ENCODE measurements at regions not wholly inside any gene's neighbourhood (a gene's known extent, or its start where the extent isn't known, plus 50 kb on each side); places are given as distances from the start of the nearest gene placed in this dataset.

DNA sequence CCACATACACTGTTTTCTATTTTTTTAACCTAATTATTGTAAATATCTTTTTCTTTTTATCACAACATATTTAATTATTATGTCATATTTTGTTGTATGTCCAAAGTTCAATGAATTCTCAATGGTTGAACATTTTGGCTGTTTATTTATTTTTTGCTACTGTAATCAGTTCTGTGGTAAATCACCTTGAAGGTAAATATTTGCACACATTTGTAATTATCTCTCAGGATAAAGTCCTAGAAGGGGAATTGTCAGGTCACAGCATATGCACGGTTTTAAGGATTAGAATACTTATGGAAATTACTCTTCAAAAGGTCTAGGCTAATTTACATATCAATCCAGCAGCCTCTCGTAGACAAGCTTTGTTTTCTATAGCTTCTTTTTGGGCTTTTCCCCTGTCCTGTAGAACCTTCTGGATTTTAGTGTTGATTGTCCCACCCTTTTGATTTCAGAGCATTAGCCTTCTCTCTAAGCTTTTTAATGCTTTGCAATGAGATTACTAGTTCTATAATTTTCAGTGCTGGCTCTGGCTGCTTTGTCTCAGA lies 362.6 kb downstream of the KCNRG start:
- POLR2A ChIA-PET, result no interaction called here
- ATAC-seq (ENCODE audit: low read depth) (no peak), DNase-seq (no peak)
- Mint-ChIP-seq H3K9me3 (peaks cover 18% of the 10 kb centered on the region), H3K4me3 (no peak overlapping the region), H3K27me3 (peaks cover 30% of the 10 kb centered on the region), H3K4me1 (peaks cover 6% of the 10 kb centered on the region), H3K36me3 (peaks cover 7% of the 10 kb centered on the region), H3K27ac (no peak overlapping the region)

GRCh38 chr13:50378509-50379044 lies 363.3 kb downstream of the KCNRG start:
- Mint-ChIP-seq H3K27me3 (peaks cover 31% of the 10 kb centered on the region), H3K4me3 (no peak overlapping the region), H3K36me3 (peaks cover 7% of the 10 kb centered on the region), H3K27ac (no peak overlapping the region), H3K4me1 (peaks cover 6% of the 10 kb centered on the region), H3K9me3 (peaks cover 18% of the 10 kb centered on the region)
- no peak for ATAC-seq (ENCODE audit: low read depth)
- no peak for DNase-seq
- POLR2A ChIA-PET, result no interaction called here

- Mint-ChIP-seq H3K4me3 (no peak overlapping the region), H3K9me3 (peaks cover 18% of the 10 kb centered on the region), H3K4me1 (peaks cover 8% of the 10 kb centered on the region), H3K27ac (no peak overlapping the region), H3K36me3 (peaks cover 7% of the 10 kb centered on the region), H3K27me3 (peaks cover 26% of the 10 kb centered on the region)
- POLR2A ChIA-PET, result no interaction called here
- no peak for ATAC-seq (ENCODE audit: low read depth)
- DNase-seq, result no peak
Measured at GRCh38 chr13:50379584-50379983, 364.3 kb downstream of the KCNRG start.

- ATAC-seq (ENCODE audit: low read depth), result no peak
- Mint-ChIP-seq H3K9me3 (peaks cover 18% of the 10 kb centered on the region), H3K27me3 (peaks cover 18% of the 10 kb centered on the region), H3K4me1 (peaks cover 12% of the 10 kb centered on the region), H3K36me3 (peaks cover 7% of the 10 kb centered on the region), H3K4me3 (no peak overlapping the region), H3K27ac (no peak overlapping the region)
- POLR2A ChIA-PET, result no interaction called here
- DNase-seq, result no peak
Measured at GRCh38 chr13:50380905-50381304, 365.7 kb downstream of the KCNRG start.

GRCh38 chr13:50382511-50382910 lies 367.3 kb downstream of the KCNRG start:
- ATAC-seq (ENCODE audit: low read depth), result no peak
- Mint-ChIP-seq H3K27me3 (peaks cover 15% of the 10 kb centered on the region), H3K36me3 (peaks cover 7% of the 10 kb centered on the region), H3K9me3 (peaks cover 18% of the 10 kb centered on the region), H3K4me3 (no peak overlapping the region), H3K27ac (no peak overlapping the region), H3K4me1 (peaks cover 14% of the 10 kb centered on the region)
- DNase-seq, result no peak
- POLR2A ChIA-PET, result no interaction called here

GRCh38 chr13:50382951-50383350 lies 367.7 kb downstream of the KCNRG start:
- Mint-ChIP-seq H3K27me3 (peaks cover 15% of the 10 kb centered on the region), H3K27ac (no peak overlapping the region), H3K9me3 (peaks cover 18% of the 10 kb centered on the region), H3K4me1 (peaks cover 14% of the 10 kb centered on the region), H3K4me3 (no peak overlapping the region), H3K36me3 (peaks cover 7% of the 10 kb centered on the region)
- POLR2A ChIA-PET, result no interaction called here
- DNase-seq, result no peak
- ATAC-seq (ENCODE audit: low read depth), result no peak

GRCh38 chr13:50384724-50385123 lies 369.5 kb downstream of the KCNRG start:
- no peak overlapping the region for H3K27ac Mint-ChIP-seq
- peaks cover 16% of the 10 kb centered on the region for H3K9me3 Mint-ChIP-seq
- peaks cover 10% of the 10 kb centered on the region for H3K4me1 Mint-ChIP-seq
- H3K27me3 Mint-ChIP-seq, result peaks cover 8% of the 10 kb centered on the region
- DNase-seq, result no peak
- POLR2A ChIA-PET, result no interaction called here
- ATAC-seq (ENCODE audit: low read depth), result peak; percentile 60
- H3K36me3 Mint-ChIP-seq, result peaks cover 5% of the 10 kb centered on the region
- no peak overlapping the region for H3K4me3 Mint-ChIP-seq

- POLR2A ChIA-PET, result interaction anchor here (0.6 to 0.9 kb wide), 2 partner anchors 263 to 377 kb away, joined by 3 to 4 read pairs; no protein-coding TSS in a partner anchor
- no peak overlapping the region for H3K4me3 Mint-ChIP-seq
Measured at GRCh38 chr13:50386541-50387050, 371.4 kb downstream of the KCNRG start.

DNA sequence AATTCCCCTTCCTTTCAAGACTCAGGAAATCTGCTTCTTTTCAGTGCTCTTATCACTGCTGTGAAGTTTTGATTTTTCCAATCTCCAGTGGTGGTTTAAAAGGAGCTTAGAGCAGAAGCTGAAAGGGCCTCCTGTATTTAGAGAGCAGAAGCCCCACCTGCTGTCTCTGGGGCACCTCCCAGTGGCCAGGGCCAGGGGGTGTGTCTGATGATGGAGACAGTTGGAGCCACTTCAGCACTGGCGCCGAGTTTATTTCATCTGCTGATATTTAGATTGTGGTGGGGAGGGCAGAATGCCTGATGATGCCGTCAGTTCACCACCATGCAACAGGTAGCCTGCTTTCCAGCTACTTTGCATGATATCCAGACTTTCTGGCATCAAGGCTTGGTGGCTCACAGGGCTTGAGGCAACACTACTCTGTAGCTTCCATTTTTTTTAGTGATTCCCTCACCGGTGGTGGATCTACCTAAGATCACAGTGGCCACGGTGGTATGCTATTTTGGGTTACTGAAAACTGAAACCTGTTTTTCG lies 371.9 kb downstream of the KCNRG start:
- POLR2A ChIA-PET, result interaction anchor here (0.6 to 0.9 kb wide), 2 partner anchors 264 to 377 kb away, joined by 3 to 4 read pairs; no protein-coding TSS in a partner anchor
- H3K27ac Mint-ChIP-seq, result no peak overlapping the region
- H3K9me3 Mint-ChIP-seq, result peaks cover 3% of the 10 kb centered on the region
- no peak overlapping the region for H3K4me3 Mint-ChIP-seq
- peaks cover 2% of the 10 kb centered on the region for H3K36me3 Mint-ChIP-seq
- ATAC-seq (ENCODE audit: low read depth) (peak; percentile 58), DNase-seq (no peak)
- H3K27me3 Mint-ChIP-seq, result peaks cover 8% of the 10 kb centered on the region
- peaks cover 10% of the 10 kb centered on the region for H3K4me1 Mint-ChIP-seq

More at GRCh38 chr13:50386541-50387050, 371.4 kb downstream of the KCNRG start:
- no peak for DNase-seq
- Mint-ChIP-seq H3K9me3 (peaks cover 7% of the 10 kb centered on the region), H3K36me3 (peaks cover 2% of the 10 kb centered on the region), H3K27ac (no peak overlapping the region), H3K27me3 (peaks cover 8% of the 10 kb centered on the region), H3K4me1 (peaks cover 10% of the 10 kb centered on the region)
- no peak for ATAC-seq (ENCODE audit: low read depth)

- Mint-ChIP-seq H3K9me3 (no peaks in the 10 kb centered on the region), H3K4me1 (peaks cover 10% of the 10 kb centered on the region), H3K27ac (no peak overlapping the region), H3K4me3 (no peak overlapping the region), H3K27me3 (peaks cover 4% of the 10 kb centered on the region), H3K36me3 (no peaks in the 10 kb centered on the region)
- POLR2A ChIA-PET, result no interaction called here
- no peak for ATAC-seq (ENCODE audit: low read depth)
- no peak for DNase-seq
Measured at GRCh38 chr13:50388481-50388880, 373.2 kb downstream of the KCNRG start.

DNA sequence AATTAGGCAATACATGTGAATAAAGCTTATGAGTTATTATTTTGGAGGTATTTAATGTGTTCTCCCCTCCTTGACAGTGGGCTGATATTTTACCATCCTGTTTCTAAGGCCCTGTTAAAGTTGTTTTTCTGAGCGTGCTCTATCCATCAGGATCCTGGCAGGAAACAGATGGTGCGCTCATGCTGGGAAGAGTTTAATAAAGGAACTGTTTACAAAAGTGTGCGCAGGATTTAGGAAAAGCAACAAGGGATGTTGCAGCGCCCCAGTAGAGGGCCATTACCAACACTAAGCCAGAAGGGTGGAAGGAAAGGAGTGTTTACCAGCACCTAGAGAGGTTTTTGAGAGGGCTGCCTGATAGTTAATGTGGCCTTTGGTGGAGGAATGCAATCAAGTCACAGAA lies 374.5 kb downstream of the KCNRG start:
- ATAC-seq (ENCODE audit: low read depth) (no peak), DNase-seq (no peak)
- H3K9me3 Mint-ChIP-seq, result no peaks in the 10 kb centered on the region
- H3K27ac Mint-ChIP-seq, result no peak overlapping the region
- H3K36me3 Mint-ChIP-seq, result no peaks in the 10 kb centered on the region
- peaks cover 4% of the 10 kb centered on the region for H3K27me3 Mint-ChIP-seq
- peaks cover 7% of the 10 kb centered on the region for H3K4me1 Mint-ChIP-seq
- POLR2A ChIA-PET, result no interaction called here
- no peak overlapping the region for H3K4me3 Mint-ChIP-seq

DNA sequence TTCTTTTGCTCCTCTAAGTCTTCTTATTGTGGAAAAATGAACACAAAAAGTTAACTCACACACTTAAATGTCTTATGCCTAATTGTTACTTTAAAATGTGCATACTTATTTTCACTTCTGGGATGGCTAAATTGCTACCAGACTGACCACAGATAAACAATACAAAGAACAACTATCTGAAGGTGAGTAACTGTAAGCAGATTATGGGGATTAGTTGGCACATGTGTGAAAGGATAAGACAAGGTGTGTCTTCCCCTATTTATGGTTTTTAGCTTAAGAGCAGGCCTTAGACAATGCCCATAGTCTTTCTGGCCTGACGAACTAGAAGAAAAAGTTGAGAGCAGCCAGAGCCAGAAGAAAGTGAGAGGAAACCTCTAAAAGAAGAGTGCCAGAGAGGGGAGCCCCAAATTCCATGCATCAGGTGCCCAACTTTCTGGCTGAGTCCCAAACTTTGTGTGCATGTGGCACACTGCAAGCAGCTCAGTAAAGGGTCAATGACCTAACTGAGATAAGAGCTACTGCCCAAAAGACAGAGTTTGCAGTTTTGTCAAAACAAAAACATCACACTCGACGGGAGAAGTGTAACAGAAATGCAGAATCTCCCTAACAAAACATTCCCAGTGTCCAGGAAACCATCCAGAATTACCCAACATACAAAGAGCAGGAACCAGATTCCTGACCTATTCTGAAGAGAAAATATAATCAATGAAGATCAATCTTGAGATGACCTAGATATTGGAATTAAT lies 375.4 kb downstream of the KCNRG start:
- H3K4me3 Mint-ChIP-seq, result no peak overlapping the region
- peaks cover 6% of the 10 kb centered on the region for H3K27me3 Mint-ChIP-seq
- H3K36me3 Mint-ChIP-seq, result no peaks in the 10 kb centered on the region
- DNase-seq (no peak), ATAC-seq (ENCODE audit: low read depth) (no peak)
- POLR2A ChIA-PET, result no interaction called here
- no peak overlapping the region for H3K27ac Mint-ChIP-seq
- no peaks in the 10 kb centered on the region for H3K9me3 Mint-ChIP-seq
- H3K4me1 Mint-ChIP-seq, result peaks cover 4% of the 10 kb centered on the region

DNA sequence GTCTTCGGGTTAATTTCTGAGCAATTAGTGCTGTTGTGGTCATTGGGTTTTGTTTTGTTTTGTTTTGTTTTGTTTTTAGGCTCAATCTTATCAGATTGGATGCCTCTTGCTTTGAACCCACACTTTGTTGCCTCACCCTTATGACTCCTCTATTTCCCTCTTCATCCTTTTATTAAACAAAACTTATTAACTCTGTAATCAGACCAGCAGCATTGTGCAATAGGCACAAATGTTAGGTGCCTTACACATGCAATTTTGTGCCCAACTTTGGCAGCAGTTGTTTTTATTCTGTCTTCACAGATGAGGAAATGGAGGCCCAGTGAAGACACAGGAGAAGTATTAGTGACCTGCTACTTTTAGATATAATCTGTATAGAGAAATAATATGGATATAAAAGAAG lies 377.7 kb downstream of the KCNRG start:
- H3K4me3 Mint-ChIP-seq, result no peak overlapping the region
- no peaks in the 10 kb centered on the region for H3K36me3 Mint-ChIP-seq
- no peak for ATAC-seq (ENCODE audit: low read depth)
- H3K27ac Mint-ChIP-seq, result no peak overlapping the region
- POLR2A ChIA-PET, result no interaction called here
- no peaks in the 10 kb centered on the region for H3K9me3 Mint-ChIP-seq
- no peak for DNase-seq
- H3K27me3 Mint-ChIP-seq, result peaks cover 7% of the 10 kb centered on the region
- H3K4me1 Mint-ChIP-seq, result no peaks in the 10 kb centered on the region

DNA sequence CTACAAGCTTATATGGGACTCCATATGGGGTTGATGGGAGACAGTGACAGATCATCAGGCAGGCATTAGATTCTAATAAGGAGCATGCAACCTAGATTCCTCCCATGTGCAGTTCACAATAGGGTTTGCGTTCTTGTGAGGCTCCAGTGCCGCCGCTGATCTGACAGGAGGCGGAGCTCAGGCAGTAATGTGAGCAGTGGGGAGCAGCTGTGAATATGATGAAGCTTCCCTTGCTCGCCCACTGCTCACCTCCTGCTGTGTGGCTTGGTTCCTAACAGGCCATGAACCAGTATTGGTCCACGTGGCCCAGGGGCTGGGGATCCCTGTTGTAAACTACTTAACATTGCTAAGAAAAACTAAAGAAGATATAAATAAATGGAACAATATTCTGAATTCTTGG lies 378.4 kb downstream of the KCNRG start:
- Mint-ChIP-seq H3K4me1 (no peaks in the 10 kb centered on the region), H3K36me3 (no peaks in the 10 kb centered on the region), H3K9me3 (no peaks in the 10 kb centered on the region), H3K27me3 (peaks cover 7% of the 10 kb centered on the region), H3K4me3 (no peak overlapping the region), H3K27ac (no peak overlapping the region)
- ATAC-seq (ENCODE audit: low read depth) (no peak), DNase-seq (no peak)
- POLR2A ChIA-PET, result no interaction called here
